H1 (cell line): ENCODE measurements at regions not wholly inside any gene's neighbourhood (a gene's known extent, or its start where the extent isn't known, plus 50 kb on each side); places are given as distances from the start of the nearest gene placed in this dataset.

Experiments
- FOSL1 ChIP-seq: IDR thresholded peaks from 2 replicates; pipeline ENCODE4 v1.6.1; 2011; ENCODE audit warnings: mild to moderate bottlenecking, low read depth, low read length, moderate library complexity; ENCODE audit not compliant: insufficient read depth
- NANOG ChIP-seq: IDR thresholded peaks from 2 replicates; pipeline ENCODE4 v1.6.1; 2011; ENCODE audit warnings: low read length, low read depth, mild to moderate bottlenecking, inconsistent platforms; ENCODE audit not compliant: insufficient read depth, poor library complexity, severe bottlenecking
- RAD21 ChIP-seq, 2 experiments: IDR thresholded peaks in 1 of 2; conservative IDR thresholded peaks in 1 of 2; 2 replicates each; pipeline ENCODE4 v1.6.1; 2011; ENCODE audit warnings: low read depth in 2 of 2, low read length in 2 of 2, improper control_type of control experiment in 1 of 2, inconsistent platforms in 1 of 2, mild to moderate bottlenecking in 1 of 2, moderate library complexity in 1 of 2
- RNF2 ChIP-seq: fragments of 200-900, 300-1000 bp; sonication (generic); IDR thresholded peaks from 2 replicates; pipeline ENCODE4 v1.7.1; 2016; ENCODE audit warnings: borderline replicate concordance, low read depth, mild to moderate bottlenecking, antibody characterized with exemption, low read length; ENCODE audit not compliant: poor library complexity, severe bottlenecking; ENCODE audit errors: missing control alignments
- TF ChIP-seq, protein P1 (sequence below): fragments of 300-600 bp; sonication (generic); IDR thresholded peaks from 2 replicates; pipeline ENCODE4 v1.7.1; 2012; ENCODE audit warnings: low read length, moderate library complexity, mild to moderate bottlenecking, inconsistent platforms; ENCODE audit not compliant: insufficient replicate concordance

GRCh38 chr7:16089191-16089590 lies 332.1 kb downstream of the CRPPA start (continued):
- TF ChIP-seq, protein P1, sequence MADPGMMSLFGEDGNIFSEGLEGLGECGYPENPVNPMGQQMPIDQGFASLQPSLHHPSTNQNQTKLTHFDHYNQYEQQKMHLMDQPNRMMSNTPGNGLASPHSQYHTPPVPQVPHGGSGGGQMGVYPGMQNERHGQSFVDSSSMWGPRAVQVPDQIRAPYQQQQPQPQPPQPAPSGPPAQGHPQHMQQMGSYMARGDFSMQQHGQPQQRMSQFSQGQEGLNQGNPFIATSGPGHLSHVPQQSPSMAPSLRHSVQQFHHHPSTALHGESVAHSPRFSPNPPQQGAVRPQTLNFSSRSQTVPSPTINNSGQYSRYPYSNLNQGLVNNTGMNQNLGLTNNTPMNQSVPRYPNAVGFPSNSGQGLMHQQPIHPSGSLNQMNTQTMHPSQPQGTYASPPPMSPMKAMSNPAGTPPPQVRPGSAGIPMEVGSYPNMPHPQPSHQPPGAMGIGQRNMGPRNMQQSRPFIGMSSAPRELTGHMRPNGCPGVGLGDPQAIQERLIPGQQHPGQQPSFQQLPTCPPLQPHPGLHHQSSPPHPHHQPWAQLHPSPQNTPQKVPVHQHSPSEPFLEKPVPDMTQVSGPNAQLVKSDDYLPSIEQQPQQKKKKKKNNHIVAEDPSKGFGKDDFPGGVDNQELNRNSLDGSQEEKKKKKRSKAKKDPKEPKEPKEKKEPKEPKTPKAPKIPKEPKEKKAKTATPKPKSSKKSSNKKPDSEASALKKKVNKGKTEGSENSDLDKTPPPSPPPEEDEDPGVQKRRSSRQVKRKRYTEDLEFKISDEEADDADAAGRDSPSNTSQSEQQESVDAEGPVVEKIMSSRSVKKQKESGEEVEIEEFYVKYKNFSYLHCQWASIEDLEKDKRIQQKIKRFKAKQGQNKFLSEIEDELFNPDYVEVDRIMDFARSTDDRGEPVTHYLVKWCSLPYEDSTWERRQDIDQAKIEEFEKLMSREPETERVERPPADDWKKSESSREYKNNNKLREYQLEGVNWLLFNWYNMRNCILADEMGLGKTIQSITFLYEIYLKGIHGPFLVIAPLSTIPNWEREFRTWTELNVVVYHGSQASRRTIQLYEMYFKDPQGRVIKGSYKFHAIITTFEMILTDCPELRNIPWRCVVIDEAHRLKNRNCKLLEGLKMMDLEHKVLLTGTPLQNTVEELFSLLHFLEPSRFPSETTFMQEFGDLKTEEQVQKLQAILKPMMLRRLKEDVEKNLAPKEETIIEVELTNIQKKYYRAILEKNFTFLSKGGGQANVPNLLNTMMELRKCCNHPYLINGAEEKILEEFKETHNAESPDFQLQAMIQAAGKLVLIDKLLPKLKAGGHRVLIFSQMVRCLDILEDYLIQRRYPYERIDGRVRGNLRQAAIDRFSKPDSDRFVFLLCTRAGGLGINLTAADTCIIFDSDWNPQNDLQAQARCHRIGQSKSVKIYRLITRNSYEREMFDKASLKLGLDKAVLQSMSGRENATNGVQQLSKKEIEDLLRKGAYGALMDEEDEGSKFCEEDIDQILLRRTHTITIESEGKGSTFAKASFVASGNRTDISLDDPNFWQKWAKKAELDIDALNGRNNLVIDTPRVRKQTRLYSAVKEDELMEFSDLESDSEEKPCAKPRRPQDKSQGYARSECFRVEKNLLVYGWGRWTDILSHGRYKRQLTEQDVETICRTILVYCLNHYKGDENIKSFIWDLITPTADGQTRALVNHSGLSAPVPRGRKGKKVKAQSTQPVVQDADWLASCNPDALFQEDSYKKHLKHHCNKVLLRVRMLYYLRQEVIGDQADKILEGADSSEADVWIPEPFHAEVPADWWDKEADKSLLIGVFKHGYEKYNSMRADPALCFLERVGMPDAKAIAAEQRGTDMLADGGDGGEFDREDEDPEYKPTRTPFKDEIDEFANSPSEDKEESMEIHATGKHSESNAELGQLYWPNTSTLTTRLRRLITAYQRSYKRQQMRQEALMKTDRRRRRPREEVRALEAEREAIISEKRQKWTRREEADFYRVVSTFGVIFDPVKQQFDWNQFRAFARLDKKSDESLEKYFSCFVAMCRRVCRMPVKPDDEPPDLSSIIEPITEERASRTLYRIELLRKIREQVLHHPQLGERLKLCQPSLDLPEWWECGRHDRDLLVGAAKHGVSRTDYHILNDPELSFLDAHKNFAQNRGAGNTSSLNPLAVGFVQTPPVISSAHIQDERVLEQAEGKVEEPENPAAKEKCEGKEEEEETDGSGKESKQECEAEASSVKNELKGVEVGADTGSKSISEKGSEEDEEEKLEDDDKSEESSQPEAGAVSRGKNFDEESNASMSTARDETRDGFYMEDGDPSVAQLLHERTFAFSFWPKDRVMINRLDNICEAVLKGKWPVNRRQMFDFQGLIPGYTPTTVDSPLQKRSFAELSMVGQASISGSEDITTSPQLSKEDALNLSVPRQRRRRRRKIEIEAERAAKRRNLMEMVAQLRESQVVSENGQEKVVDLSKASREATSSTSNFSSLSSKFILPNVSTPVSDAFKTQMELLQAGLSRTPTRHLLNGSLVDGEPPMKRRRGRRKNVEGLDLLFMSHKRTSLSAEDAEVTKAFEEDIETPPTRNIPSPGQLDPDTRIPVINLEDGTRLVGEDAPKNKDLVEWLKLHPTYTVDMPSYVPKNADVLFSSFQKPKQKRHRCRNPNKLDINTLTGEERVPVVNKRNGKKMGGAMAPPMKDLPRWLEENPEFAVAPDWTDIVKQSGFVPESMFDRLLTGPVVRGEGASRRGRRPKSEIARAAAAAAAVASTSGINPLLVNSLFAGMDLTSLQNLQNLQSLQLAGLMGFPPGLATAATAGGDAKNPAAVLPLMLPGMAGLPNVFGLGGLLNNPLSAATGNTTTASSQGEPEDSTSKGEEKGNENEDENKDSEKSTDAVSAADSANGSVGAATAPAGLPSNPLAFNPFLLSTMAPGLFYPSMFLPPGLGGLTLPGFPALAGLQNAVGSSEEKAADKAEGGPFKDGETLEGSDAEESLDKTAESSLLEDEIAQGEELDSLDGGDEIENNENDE: no peak
- no peak for TF ChIP-seq NANOG
- TF ChIP-seq RNF2: no peak
- no peak for TF ChIP-seq FOSL1
- no peak for TF ChIP-seq RAD21 (IDR thresholded peaks at IDR 0.05 in 1 of 2, conservative IDR thresholded peaks at IDR 0.05 in 1 of 2; ENCODE audit: low read depth in 2 of 2, low read length in 2 of 2)
- TF ChIP-seq, all 59 proteins: peak for 0
